ENCODE measurements at regions not wholly inside any gene's neighbourhood (a gene's known extent, or its start where the extent isn't known, plus 50 kb on each side); places are given as distances from the start of the nearest gene placed in this dataset.

- TF ChIP-seq JUND (IDR thresholded peaks at IDR 0.05) (no peak), CTCF (IDR thresholded peaks at IDR 0.05; ENCODE audit: low read depth, low read length, missing input control) (no peak), SP1 (IDR thresholded peaks at IDR 0.05) (no peak), FOXA2 (IDR thresholded peaks at IDR 0.05) (no peak), ZBTB33 (IDR thresholded peaks at IDR 0.05) (no peak), MAX (IDR thresholded peaks at IDR 0.05) (no peak), NR2F2 (IDR thresholded peaks at IDR 0.05) (no peak), HNF4A (conservative IDR thresholded peaks at IDR 0.05) (no peak), RXRA (IDR thresholded peaks at IDR 0.05) (no peak), EGR1 (IDR thresholded peaks at IDR 0.05; ENCODE audit: low read depth in 2 of 2) (no peak), GABPA (IDR thresholded peaks at IDR 0.05 in 1 of 2, conservative IDR thresholded peaks at IDR 0.05 in 1 of 2) (no peak), FOXA1 (IDR thresholded peaks at IDR 0.05) (no peak), TAF1 (conservative IDR thresholded peaks at IDR 0.05) (no peak), ATF3 (IDR thresholded peaks at IDR 0.05) (no peak), RAD21 (IDR thresholded peaks at IDR 0.05) (no peak), HNF4G (IDR thresholded peaks at IDR 0.05) (no peak), YY1 (IDR thresholded peaks at IDR 0.05) (no peak), REST (IDR thresholded peaks at IDR 0.05) (no peak)
- Histone ChIP-seq H3K9me3 (ENCODE audit: control insufficient read depth in 4 of 4, low read length in 3 of 4) (no peaks in the 10 kb centered on the region), H3K27me3 (ENCODE audit: control insufficient read depth in 4 of 4, insufficient read depth in 4 of 4, low read length in 3 of 4) (no peaks in the 10 kb centered on the region), H3K4me1 (ENCODE audit: control insufficient read depth in 4 of 4, insufficient read depth in 4 of 4, low read length in 3 of 4) (no peaks in the 10 kb centered on the region), H3K4me3 (ENCODE audit: low read depth in 1 of 3, low read length in 3 of 3) (no peak overlapping the region), H3K36me3 (ENCODE audit: control insufficient read depth in 4 of 4, insufficient read depth in 3 of 4, low read depth in 1 of 4, low read length in 3 of 4) (no peaks in the 10 kb centered on the region), H3K9ac (ENCODE audit: low read depth in 1 of 2, low read length in 2 of 2) (no peak overlapping the region), H3K27ac (ENCODE audit: low read depth in 1 of 2, low read length in 2 of 2) (no peak overlapping the region)
- DNase-seq (ENCODE audit: low spot score), result no peak
- WGBS, result 85% methylated on average over 4 of the region's 4 CpGs
Observed at GRCh38 chr4:130333241-130333759, 1237.3 kb downstream of the C4orf33 start.
